Natural killer cell (primary cell): ENCODE measurements at regions not wholly inside any gene's neighbourhood (a gene's known extent, or its start where the extent isn't known, plus 50 kb on each side); places are given as distances from the start of the nearest gene placed in this dataset.

Experiments used
- ATAC-seq, 3 donors: fragments of 150-1000 bp in 2 of 3; fragments of 200-7000 bp in 1 of 3; cut with Tn5 transposase; 1 replicate in 1 of 3; 2 replicates in 2 of 3; pipeline ENCODE4 v1.10.0; 2021; ENCODE audit warnings: mild to moderate bottlenecking in 2 of 3, moderate library complexity in 2 of 3
- DNase-seq, 2 donors: peaks; one replicate each; pipeline versions ENCODE4 v3.0.0 to v3.0.0-alpha.2; 2013 to 2021; ENCODE audit warnings: mixed read lengths in 1 of 2
- H3K27ac ChIP-seq: one replicate; pipeline ENCODE4 v1.5.1; 2013; ENCODE audit warnings: mild to moderate bottlenecking, low read length
- H3K27me3 ChIP-seq: one replicate; pipeline ENCODE4 v1.6.1; 2013; ENCODE audit warnings: low read length; ENCODE audit not compliant: control insufficient read depth, insufficient read depth
- H3K36me3 ChIP-seq: one replicate; pipeline ENCODE4 v1.6.1; 2013; ENCODE audit warnings: low read length; ENCODE audit not compliant: control insufficient read depth, insufficient read depth
- H3K4me1 ChIP-seq: one replicate; pipeline ENCODE4 v1.6.1; 2013; ENCODE audit warnings: low read length; ENCODE audit not compliant: control insufficient read depth, insufficient read depth
- H3K4me3 ChIP-seq: one replicate; pipeline ENCODE4 v1.5.1; 2013; ENCODE audit warnings: low read length
- H3K9me3 ChIP-seq: one replicate; pipeline ENCODE4 v1.6.1; 2013; ENCODE audit warnings: low read length; ENCODE audit not compliant: control insufficient read depth, insufficient read depth
- H3K27ac Mint-ChIP-seq, 2 donors: one replicate each; pipeline ENCODE4 v1.8.0; 2022; ENCODE audit warnings: mild to moderate bottlenecking in 2 of 2, mixed read lengths in 2 of 2, moderate library complexity in 1 of 2
- H3K27me3 Mint-ChIP-seq, 2 donors: one replicate each; pipeline ENCODE4 v1.8.0; 2022; ENCODE audit warnings: low read depth in 2 of 2, mixed read lengths in 2 of 2
- H3K36me3 Mint-ChIP-seq: one replicate; pipeline ENCODE4 v1.8.0; 2022; ENCODE audit warnings: mixed read lengths
- H3K4me1 Mint-ChIP-seq, 2 donors: one replicate each; pipeline ENCODE4 v1.8.0; 2022; ENCODE audit warnings: mixed read lengths in 2 of 2
- H3K4me3 Mint-ChIP-seq: one replicate; pipeline ENCODE4 v1.8.0; 2022; ENCODE audit warnings: mild to moderate bottlenecking, moderate library complexity, mixed read lengths
- H3K9me3 Mint-ChIP-seq, 2 donors: one replicate each; pipeline ENCODE4 v1.8.0; 2022; ENCODE audit warnings: mixed read lengths in 2 of 2
- WGBS: methylation state at CpG from one replicate; pipeline ENCODE4 v1.1.7; 2013; ENCODE audit warnings: missing lambda C conversion rate; ENCODE audit not compliant: insufficient coverage; 5-methylcytosine and 5-hydroxymethylcytosine counted together
- intact Hi-C: fragments of 100-400 bp; cut with micrococcal nuclease; formaldehyde crosslinking; loops from one replicate; pipeline ENCODE4 v1.14.2; 2022
- TF ChIP-seq, protein P1 (sequence below): fragments of 200-600 bp; IDR thresholded peaks from one replicate; pipeline ENCODE4 v1.8.0; 2022; ENCODE audit warnings: antibody characterized with exemption

DNA sequence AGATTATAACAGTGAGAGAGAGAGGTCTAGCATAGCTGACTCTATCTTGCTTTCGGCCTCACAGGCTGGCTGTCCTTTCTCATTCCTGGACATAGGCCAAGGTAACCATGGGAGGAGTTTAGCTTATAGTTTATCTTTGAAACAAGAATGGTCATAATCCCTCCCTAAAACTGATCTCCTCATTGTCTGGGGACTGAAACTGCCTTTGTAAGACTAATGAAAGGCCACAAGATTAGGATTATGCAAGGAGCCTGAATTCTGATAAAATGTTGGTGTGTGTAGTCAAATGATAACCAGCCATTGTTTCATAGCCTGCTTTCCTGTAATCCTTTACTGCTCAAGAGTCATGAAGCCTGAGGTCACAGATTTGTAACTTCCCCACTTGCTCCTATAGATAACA is 131.9 kb upstream of the LYPLAL1 start:
- Mint-ChIP-seq H3K4me1 (no peaks in the 10 kb centered on the region), H3K36me3 (no peaks in the 10 kb centered on the region), H3K27me3 (no peaks in the 10 kb centered on the region), H3K9me3 (peaks cover 4 to 15% of the 10 kb centered on the region in 2 donors), H3K27ac (no peak overlapping the region), H3K4me3 (no peak overlapping the region)
- intact Hi-C loops: no loop called here
- H3K27me3 ChIP-seq: no peaks in the 10 kb centered on the region
- H3K36me3 ChIP-seq: no peaks in the 10 kb centered on the region
- TF ChIP-seq, protein P1, sequence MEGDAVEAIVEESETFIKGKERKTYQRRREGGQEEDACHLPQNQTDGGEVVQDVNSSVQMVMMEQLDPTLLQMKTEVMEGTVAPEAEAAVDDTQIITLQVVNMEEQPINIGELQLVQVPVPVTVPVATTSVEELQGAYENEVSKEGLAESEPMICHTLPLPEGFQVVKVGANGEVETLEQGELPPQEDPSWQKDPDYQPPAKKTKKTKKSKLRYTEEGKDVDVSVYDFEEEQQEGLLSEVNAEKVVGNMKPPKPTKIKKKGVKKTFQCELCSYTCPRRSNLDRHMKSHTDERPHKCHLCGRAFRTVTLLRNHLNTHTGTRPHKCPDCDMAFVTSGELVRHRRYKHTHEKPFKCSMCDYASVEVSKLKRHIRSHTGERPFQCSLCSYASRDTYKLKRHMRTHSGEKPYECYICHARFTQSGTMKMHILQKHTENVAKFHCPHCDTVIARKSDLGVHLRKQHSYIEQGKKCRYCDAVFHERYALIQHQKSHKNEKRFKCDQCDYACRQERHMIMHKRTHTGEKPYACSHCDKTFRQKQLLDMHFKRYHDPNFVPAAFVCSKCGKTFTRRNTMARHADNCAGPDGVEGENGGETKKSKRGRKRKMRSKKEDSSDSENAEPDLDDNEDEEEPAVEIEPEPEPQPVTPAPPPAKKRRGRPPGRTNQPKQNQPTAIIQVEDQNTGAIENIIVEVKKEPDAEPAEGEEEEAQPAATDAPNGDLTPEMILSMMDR: no peak
- no peak overlapping the region for H3K4me3 ChIP-seq
- no CpG with 5 or more reads among the region's 1 CpG for WGBS
- ATAC-seq (no peak), DNase-seq (no peak)
- H3K9me3 ChIP-seq: no peaks in the 10 kb centered on the region
- no peaks in the 10 kb centered on the region for H3K4me1 ChIP-seq
- no peak overlapping the region for H3K27ac ChIP-seq

GRCh38 chr1:219042769-219043168 is 130.9 kb upstream of the LYPLAL1 start:
- Mint-ChIP-seq H3K9me3 (peaks cover 8 to 14% of the 10 kb centered on the region in 2 donors), H3K4me3 (no peak overlapping the region), H3K36me3 (no peaks in the 10 kb centered on the region), H3K27ac (no peak overlapping the region), H3K4me1 (no peaks in the 10 kb centered on the region), H3K27me3 (no peaks in the 10 kb centered on the region)
- no CpG with 5 or more reads among the region's 2 CpGs for WGBS
- no peak for DNase-seq
- Histone ChIP-seq H3K27me3 (no peaks in the 10 kb centered on the region), H3K9me3 (no peaks in the 10 kb centered on the region), H3K27ac (no peak overlapping the region), H3K4me3 (no peak overlapping the region), H3K36me3 (no peaks in the 10 kb centered on the region), H3K4me1 (no peaks in the 10 kb centered on the region)
- TF ChIP-seq, protein P1: no peak
- intact Hi-C loops: no loop called here
- ATAC-seq: no peak

DNA sequence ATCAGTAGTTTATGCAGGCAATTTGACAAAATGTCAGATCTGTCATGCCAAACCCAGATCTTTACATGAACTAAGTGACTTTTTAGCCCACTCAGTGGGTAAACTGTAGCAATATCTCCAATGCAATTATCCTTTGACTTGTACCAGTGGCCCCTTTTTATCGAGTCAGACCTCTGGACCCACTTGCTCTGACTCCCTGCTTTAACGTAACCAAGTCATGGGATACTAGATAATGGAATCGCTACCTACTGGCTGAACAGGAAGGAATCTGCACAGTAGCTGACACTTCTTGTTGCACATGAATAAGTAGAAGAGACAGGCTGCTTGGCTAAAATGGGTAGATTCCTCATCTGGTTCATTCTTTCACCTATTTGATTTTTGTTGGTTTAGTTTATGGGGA is 128.4 kb upstream of the LYPLAL1 start:
- H3K9me3 ChIP-seq: no peaks in the 10 kb centered on the region
- H3K4me1 Mint-ChIP-seq: no peaks in the 10 kb centered on the region
- no peaks in the 10 kb centered on the region for H3K4me1 ChIP-seq
- H3K36me3 Mint-ChIP-seq: no peaks in the 10 kb centered on the region
- TF ChIP-seq, protein P1: no peak
- H3K9me3 Mint-ChIP-seq: peaks cover 10 to 14% of the 10 kb centered on the region in 2 donors
- DNase-seq (no peak), ATAC-seq (no peak)
- H3K27me3 ChIP-seq: no peaks in the 10 kb centered on the region
- H3K27ac Mint-ChIP-seq: no peak overlapping the region
- no peaks in the 10 kb centered on the region for H3K27me3 Mint-ChIP-seq
- intact Hi-C loops: no loop called here
- no peaks in the 10 kb centered on the region for H3K36me3 ChIP-seq
- H3K27ac ChIP-seq: no peak overlapping the region
- no peak overlapping the region for H3K4me3 Mint-ChIP-seq
- no peak overlapping the region for H3K4me3 ChIP-seq
- 93% methylated on average over 3 of the region's 3 CpGs for WGBS

DNA sequence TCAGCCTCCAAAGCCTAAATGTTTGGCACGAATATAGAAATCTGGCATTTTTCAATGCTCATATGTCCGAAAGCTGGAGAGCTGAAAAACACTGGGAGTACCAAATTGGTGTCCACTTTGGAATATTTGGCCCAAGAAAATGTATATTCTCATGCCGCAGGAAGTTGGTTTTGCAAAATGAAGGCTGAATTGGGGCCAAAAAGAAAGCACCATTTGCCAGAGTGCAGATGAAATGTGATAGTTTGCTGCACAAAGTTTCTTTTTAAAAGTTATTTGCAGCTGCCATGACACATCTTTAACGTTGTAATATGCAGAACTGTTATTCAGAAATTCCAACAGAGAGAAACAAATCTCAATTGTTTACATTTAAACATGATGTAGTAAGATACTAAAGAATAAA is 124.2 kb upstream of the LYPLAL1 start:
- no peak for DNase-seq
- Mint-ChIP-seq H3K27me3 (no peaks in the 10 kb centered on the region), H3K36me3 (no peaks in the 10 kb centered on the region), H3K9me3 (peaks cover 10 to 14% of the 10 kb centered on the region in 2 donors), H3K4me1 (no peaks in the 10 kb centered on the region), H3K27ac (no peak overlapping the region), H3K4me3 (no peak overlapping the region)
- TF ChIP-seq, protein P1: no peak
- no peak overlapping the region for H3K4me3 ChIP-seq
- H3K36me3 ChIP-seq: no peaks in the 10 kb centered on the region
- H3K27ac ChIP-seq: no peak overlapping the region
- WGBS: 88% methylated on average over 3 of the region's 4 CpGs
- intact Hi-C loops: no loop called here
- no peaks in the 10 kb centered on the region for H3K4me1 ChIP-seq
- H3K9me3 ChIP-seq: no peaks in the 10 kb centered on the region
- no peaks in the 10 kb centered on the region for H3K27me3 ChIP-seq
- no peak for ATAC-seq
